Astrocyte of the cerebellum (primary cell): ENCODE measurements at regions not wholly inside any gene's neighbourhood (a gene's known extent, or its start where the extent isn't known, plus 50 kb on each side); places are given as distances from the start of the nearest gene placed in this dataset.

ENCODE experiments used
- DNase-seq: peaks from one replicate; pipeline ENCODE4 v3.0.0-alpha.2; 2011; ENCODE audit warnings: low read depth
- H3K4me3 ChIP-seq: 2 replicates; pipeline ENCODE4 v1.5.1; 2011; ENCODE audit warnings: mild to moderate bottlenecking, low read depth, low read length, moderate library complexity
- in situ Hi-C: cut with HindIII; loops from 2 replicates; pipeline ENCODE4 v1.10.0; 2017; ENCODE audit warnings: low sequenced_read_pairs
- TF ChIP-seq, protein P1 (sequence below): IDR thresholded peaks from 2 replicates; pipeline ENCODE4 v1.5.1; 2012; ENCODE audit warnings: low read length, low read depth, moderate library complexity, mild to moderate bottlenecking; ENCODE audit errors: missing control alignments

DNA sequence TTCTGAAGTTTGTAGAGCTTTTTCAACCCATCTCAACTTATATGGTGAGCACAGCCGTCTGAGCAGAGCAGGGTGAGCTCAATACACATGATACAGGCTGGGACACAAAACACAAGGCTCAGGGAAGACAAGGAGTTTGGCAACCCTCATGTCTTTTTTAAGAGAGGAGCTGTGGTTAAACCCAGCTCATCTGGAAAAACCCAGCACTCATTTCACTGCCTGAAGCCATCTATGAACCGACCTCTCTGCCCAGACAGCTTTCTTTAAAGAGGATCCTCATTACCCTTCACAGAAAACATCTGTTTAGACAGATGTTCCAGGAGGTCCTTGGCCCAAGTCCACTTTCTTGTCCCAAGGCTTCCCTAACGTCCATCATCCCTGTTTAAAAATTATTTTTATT lies 170.0 kb upstream of the TSHZ3 start:
- in situ Hi-C loops: no loop called here
- TF ChIP-seq, protein P1, sequence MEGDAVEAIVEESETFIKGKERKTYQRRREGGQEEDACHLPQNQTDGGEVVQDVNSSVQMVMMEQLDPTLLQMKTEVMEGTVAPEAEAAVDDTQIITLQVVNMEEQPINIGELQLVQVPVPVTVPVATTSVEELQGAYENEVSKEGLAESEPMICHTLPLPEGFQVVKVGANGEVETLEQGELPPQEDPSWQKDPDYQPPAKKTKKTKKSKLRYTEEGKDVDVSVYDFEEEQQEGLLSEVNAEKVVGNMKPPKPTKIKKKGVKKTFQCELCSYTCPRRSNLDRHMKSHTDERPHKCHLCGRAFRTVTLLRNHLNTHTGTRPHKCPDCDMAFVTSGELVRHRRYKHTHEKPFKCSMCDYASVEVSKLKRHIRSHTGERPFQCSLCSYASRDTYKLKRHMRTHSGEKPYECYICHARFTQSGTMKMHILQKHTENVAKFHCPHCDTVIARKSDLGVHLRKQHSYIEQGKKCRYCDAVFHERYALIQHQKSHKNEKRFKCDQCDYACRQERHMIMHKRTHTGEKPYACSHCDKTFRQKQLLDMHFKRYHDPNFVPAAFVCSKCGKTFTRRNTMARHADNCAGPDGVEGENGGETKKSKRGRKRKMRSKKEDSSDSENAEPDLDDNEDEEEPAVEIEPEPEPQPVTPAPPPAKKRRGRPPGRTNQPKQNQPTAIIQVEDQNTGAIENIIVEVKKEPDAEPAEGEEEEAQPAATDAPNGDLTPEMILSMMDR: no peak
- no peak for DNase-seq
- no peak overlapping the region for H3K4me3 ChIP-seq

DNA sequence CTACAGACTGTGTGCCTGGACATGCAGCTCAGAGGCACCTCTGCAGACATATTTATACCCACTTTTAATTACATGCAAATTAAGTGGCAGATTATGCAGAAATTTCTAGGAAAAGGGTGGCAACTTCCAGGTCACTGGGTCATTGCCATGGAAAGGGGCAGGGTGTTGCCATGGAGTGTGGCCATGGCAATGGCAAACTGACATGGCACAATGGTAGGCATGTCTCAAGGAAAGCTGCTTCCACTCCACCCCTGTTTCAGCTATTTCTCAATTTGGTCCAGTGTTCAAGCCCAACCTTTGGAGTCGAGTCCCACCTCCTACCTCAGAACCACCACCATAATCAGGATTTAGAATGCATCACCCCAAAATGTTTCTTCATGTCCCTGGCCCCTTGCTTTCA lies 170.7 kb upstream of the TSHZ3 start:
- in situ Hi-C loops: no loop called here
- TF ChIP-seq, protein P1: no peak
- DNase-seq: no peak
- no peak overlapping the region for H3K4me3 ChIP-seq

DNA sequence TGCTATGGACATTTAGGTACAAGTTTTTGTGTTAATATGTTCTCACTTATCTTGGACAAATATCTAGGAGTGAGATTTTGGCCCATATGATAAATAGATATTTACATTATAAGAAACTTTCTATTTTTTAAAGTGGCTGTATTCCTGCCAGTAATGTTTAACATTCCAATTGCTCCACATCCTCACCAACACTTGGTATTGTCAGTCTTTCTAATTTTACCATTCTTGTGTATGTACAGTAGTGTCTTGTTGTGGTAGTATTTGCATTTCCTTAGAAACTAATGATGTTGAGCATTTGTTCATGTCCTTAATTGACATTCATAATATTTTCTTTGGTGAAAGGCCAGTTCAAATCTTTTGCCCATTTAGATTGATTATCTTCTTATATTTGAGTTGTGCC lies 171.4 kb upstream of the TSHZ3 start:
- H3K4me3 ChIP-seq: no peak overlapping the region
- DNase-seq: no peak
- in situ Hi-C loops: no loop called here
- TF ChIP-seq, protein P1: no peak

DNA sequence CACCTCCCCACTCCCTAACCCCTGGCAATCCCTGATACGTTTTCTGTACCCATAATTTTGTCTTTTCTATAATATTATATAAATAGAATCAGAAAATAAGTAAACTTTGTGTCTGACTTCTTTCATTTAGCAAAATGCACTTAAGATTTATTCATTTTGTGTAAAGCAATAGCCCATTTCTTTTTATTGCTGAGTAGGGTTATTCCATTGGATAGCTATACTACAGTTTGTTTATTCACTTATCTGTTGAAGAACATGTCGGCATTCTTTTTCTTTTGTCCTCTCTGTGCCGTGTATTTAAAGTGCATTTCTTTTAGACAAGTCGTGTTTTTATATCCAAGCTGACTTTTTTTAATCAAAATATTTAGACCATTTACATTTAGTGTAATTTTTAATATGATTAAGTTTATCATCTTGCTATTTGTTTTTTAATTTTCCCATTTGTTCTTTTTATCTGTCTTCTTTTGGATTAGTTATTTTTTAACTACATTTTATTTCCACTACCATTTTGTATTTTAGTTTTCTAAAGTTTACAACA lies 176.4 kb upstream of the TSHZ3 start:
- H3K4me3 ChIP-seq: no peak overlapping the region
- in situ Hi-C loops: no loop called here
- DNase-seq: no peak
- TF ChIP-seq, protein P1: no peak

GRCh38 chr19:31527443-31527842 lies 178.2 kb upstream of the TSHZ3 start:
- no peak for DNase-seq
- in situ Hi-C loops: no loop called here
- no peak overlapping the region for H3K4me3 ChIP-seq
- TF ChIP-seq, protein P1: no peak

- TF ChIP-seq, protein P1: no peak
- H3K4me3 ChIP-seq: no peak overlapping the region
- DNase-seq: no peak
Observed at GRCh38 chr19:31528261-31528660, 179.0 kb upstream of the TSHZ3 start.

DNA sequence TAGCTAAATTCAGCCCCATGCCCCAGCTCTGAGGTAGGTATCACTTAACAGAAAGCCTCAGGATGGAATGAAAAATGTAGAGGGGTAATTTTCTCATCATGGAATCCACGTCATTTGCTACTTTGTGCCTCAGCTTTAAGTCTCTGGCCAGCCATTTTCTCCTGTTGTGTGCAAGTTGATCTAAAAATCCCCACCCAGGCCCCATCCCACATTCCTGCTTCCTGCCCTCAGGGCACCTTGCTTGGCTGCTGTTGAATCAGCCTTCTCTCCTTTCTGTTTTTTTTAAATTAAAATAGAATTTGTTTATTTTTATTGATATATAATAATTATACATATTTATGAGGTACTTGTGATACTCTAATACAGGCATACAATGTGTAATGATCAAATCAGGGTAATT lies 179.9 kb upstream of the TSHZ3 start:
- no peak for DNase-seq
- in situ Hi-C loops: no loop called here
- no peak overlapping the region for H3K4me3 ChIP-seq
- TF ChIP-seq, protein P1: no peak

More at GRCh38 chr19:31528261-31528660, 179.0 kb upstream of the TSHZ3 start:
- in situ Hi-C loops: no loop called here
